ENCODE measurements at regions not wholly inside any gene's neighbourhood (a gene's known extent, or its start where the extent isn't known, plus 50 kb on each side); places are given as distances from the start of the nearest gene placed in this dataset.
A peak's percentile ranks its signal among the peaks of the same experiment; 100 is the strongest.

GRCh38 chr9:88784960-88785359 lies 206.3 kb upstream of the S1PR3 start:
- TF ChIP-seq JUND (IDR thresholded peaks at IDR 0.05; ENCODE audit: low read depth) = no peak
- in situ Hi-C loops (cut with HindIII; ENCODE audit: low pct_unique_long_range_greater_than_20kb, low sequenced_read_pairs) = no loop called here
- DNase-seq (ENCODE audit: low read depth in 1 of 2, low spot score in 1 of 2) = no peak

- TF ChIP-seq JUND (IDR thresholded peaks at IDR 0.05; ENCODE audit: low read depth) = no peak
- DNase-seq (ENCODE audit: low read depth in 1 of 2, low spot score in 1 of 2) = no peak
- in situ Hi-C loops (cut with HindIII; ENCODE audit: low pct_unique_long_range_greater_than_20kb, low sequenced_read_pairs) = no loop called here
Measured at GRCh38 chr9:88786291-88787079, 204.8 kb upstream of the S1PR3 start.

- no peak for DNase-seq (ENCODE audit: low read depth in 1 of 2, low spot score in 1 of 2)
- in situ Hi-C loops (cut with HindIII; ENCODE audit: low pct_unique_long_range_greater_than_20kb, low sequenced_read_pairs) = no loop called here
- no peak for TF ChIP-seq JUND (IDR thresholded peaks at IDR 0.05; ENCODE audit: low read depth)
Measured at GRCh38 chr9:88789785-88790184, 201.5 kb upstream of the S1PR3 start.

GRCh38 chr9:88791105-88791805 lies 200.0 kb upstream of the S1PR3 start:
- no peak for TF ChIP-seq JUND (IDR thresholded peaks at IDR 0.05; ENCODE audit: low read depth)
- in situ Hi-C loops (cut with HindIII; ENCODE audit: low pct_unique_long_range_greater_than_20kb, low sequenced_read_pairs) = no loop called here
- no peak for DNase-seq (ENCODE audit: low read depth in 1 of 2, low spot score in 1 of 2)

- DNase-seq (ENCODE audit: low read depth in 1 of 2, low spot score in 1 of 2) = no peak
- in situ Hi-C loops (cut with HindIII; ENCODE audit: low pct_unique_long_range_greater_than_20kb, low sequenced_read_pairs) = no loop called here
Measured at GRCh38 chr9:88792502-88792901, 198.8 kb upstream of the S1PR3 start.

GRCh38 chr9:88794100-88794499 lies 197.2 kb upstream of the S1PR3 start:
- in situ Hi-C loops (cut with HindIII; ENCODE audit: low pct_unique_long_range_greater_than_20kb, low sequenced_read_pairs) = no loop called here
- no peak for TF ChIP-seq JUND (IDR thresholded peaks at IDR 0.05; ENCODE audit: low read depth)
- DNase-seq (ENCODE audit: low read depth in 1 of 2, low spot score in 1 of 2) = no peak

More at GRCh38 chr9:88792502-88792901, 198.8 kb upstream of the S1PR3 start:
- no peak for TF ChIP-seq JUND (IDR thresholded peaks at IDR 0.05; ENCODE audit: low read depth)

- no peak for DNase-seq (ENCODE audit: low read depth in 1 of 2, low spot score in 1 of 2)
- in situ Hi-C loops (cut with HindIII; ENCODE audit: low pct_unique_long_range_greater_than_20kb, low sequenced_read_pairs) = no loop called here
- TF ChIP-seq JUND (IDR thresholded peaks at IDR 0.05; ENCODE audit: low read depth) = no peak
Measured at GRCh38 chr9:88796947-88797346, 194.3 kb upstream of the S1PR3 start.

- TF ChIP-seq JUND (IDR thresholded peaks at IDR 0.05; ENCODE audit: low read depth) = no peak
- no peak for DNase-seq (ENCODE audit: low read depth in 1 of 2, low spot score in 1 of 2)
- in situ Hi-C loops (cut with HindIII; ENCODE audit: low pct_unique_long_range_greater_than_20kb, low sequenced_read_pairs) = no loop called here
Measured at GRCh38 chr9:88798476-88798875, 192.8 kb upstream of the S1PR3 start.

GRCh38 chr9:88799541-88800328 lies 191.5 kb upstream of the S1PR3 start:
- in situ Hi-C loops (cut with HindIII; ENCODE audit: low pct_unique_long_range_greater_than_20kb, low sequenced_read_pairs) = no loop called here
- no peak for DNase-seq (ENCODE audit: low read depth in 1 of 2, low spot score in 1 of 2)
- TF ChIP-seq JUND (IDR thresholded peaks at IDR 0.05; ENCODE audit: low read depth) = no peak

GRCh38 chr9:88800329-88800682 lies 191.0 kb upstream of the S1PR3 start:
- no peak for TF ChIP-seq JUND (IDR thresholded peaks at IDR 0.05; ENCODE audit: low read depth)
- in situ Hi-C loops (cut with HindIII; ENCODE audit: low pct_unique_long_range_greater_than_20kb, low sequenced_read_pairs) = no loop called here
- no peak for DNase-seq (ENCODE audit: low read depth in 1 of 2, low spot score in 1 of 2)

GRCh38 chr9:88801214-88801796 lies 190.0 kb upstream of the S1PR3 start:
- in situ Hi-C loops (cut with HindIII; ENCODE audit: low pct_unique_long_range_greater_than_20kb, low sequenced_read_pairs) = no loop called here
- DNase-seq (ENCODE audit: low read depth in 1 of 2, low spot score in 1 of 2) = peak in 1 of 2 experiments; percentile 28
- TF ChIP-seq JUND (IDR thresholded peaks at IDR 0.05; ENCODE audit: low read depth) = no peak

- in situ Hi-C loops (cut with HindIII; ENCODE audit: low pct_unique_long_range_greater_than_20kb, low sequenced_read_pairs) = no loop called here
- no peak for DNase-seq (ENCODE audit: low read depth in 1 of 2, low spot score in 1 of 2)
- TF ChIP-seq JUND (IDR thresholded peaks at IDR 0.05; ENCODE audit: low read depth) = no peak
Measured at GRCh38 chr9:88802533-88802932, 188.7 kb upstream of the S1PR3 start.

All from T47D (cell line).